Right kidney (tissue), 1 donor: ENCODE measurements at regions not wholly inside any gene's neighbourhood (a gene's known extent, or its start where the extent isn't known, plus 50 kb on each side); places are given as distances from the start of the nearest gene placed in this dataset.
"Not testable (repeated sequence)": the region's sequence is repeated elsewhere in the genome, so short reads cannot be mapped to it uniquely, and the experiment has no call there.

Experiments used
- DNase-seq: peaks from one replicate; pipeline ENCODE4 v3.0.0-alpha.2; 2016

- DNase-seq = no peak
These were observed 753.0 kb upstream of the GOT2 start for GRCh38 chr16:59487067-59487466.

GRCh38 chr16:59484833-59485516 lies 750.9 kb upstream of the GOT2 start:
- no peak for DNase-seq

- DNase-seq = no peak
These were observed 744.7 kb upstream of the GOT2 start for GRCh38 chr16:59478838-59479237.

GRCh38 chr16:59470556-59470955 lies 736.4 kb upstream of the GOT2 start:
- DNase-seq = no peak

GRCh38 chr16:59469266-59469665 lies 735.1 kb upstream of the GOT2 start:
- DNase-seq = no peak

- DNase-seq = no peak
These were observed 729.7 kb upstream of the GOT2 start for GRCh38 chr16:59463776-59464175.

- no peak for DNase-seq
These were observed 725.7 kb upstream of the GOT2 start for GRCh38 chr16:59459806-59460205.

- DNase-seq = no peak
These were observed 721.4 kb upstream of the GOT2 start for GRCh38 chr16:59455497-59455896.

GRCh38 chr16:59450513-59450912 lies 716.4 kb upstream of the GOT2 start:
- not testable (repeated sequence) for DNase-seq

- no peak for DNase-seq
These were observed 706.4 kb upstream of the GOT2 start for GRCh38 chr16:59440502-59440901.

- DNase-seq = no peak
These were observed 698.8 kb upstream of the GOT2 start for GRCh38 chr16:59432896-59433295.

GRCh38 chr16:59432276-59432675 lies 698.2 kb upstream of the GOT2 start:
- DNase-seq = no peak

- no peak for DNase-seq
These were observed 690.7 kb upstream of the GOT2 start for GRCh38 chr16:59424714-59425273.

- peak; percentile 3 for DNase-seq
These were observed 678.1 kb upstream of the GOT2 start for GRCh38 chr16:59411961-59412841.

GRCh38 chr16:59410451-59410850 lies 676.3 kb upstream of the GOT2 start:
- DNase-seq = no peak

- no peak for DNase-seq
These were observed 671.7 kb upstream of the GOT2 start for GRCh38 chr16:59405802-59406201.

- DNase-seq = no peak
These were observed 670.4 kb upstream of the GOT2 start for GRCh38 chr16:59404509-59404908.

GRCh38 chr16:59400830-59401229 lies 666.7 kb upstream of the GOT2 start:
- DNase-seq = no peak

GRCh38 chr16:59397638-59398037 lies 663.5 kb upstream of the GOT2 start:
- DNase-seq = no peak

GRCh38 chr16:59394526-59394925 lies 660.4 kb upstream of the GOT2 start:
- no peak for DNase-seq

- no peak for DNase-seq
These were observed 658.8 kb upstream of the GOT2 start for GRCh38 chr16:59392911-59393310.

GRCh38 chr16:59391617-59392364 lies 657.7 kb upstream of the GOT2 start:
- DNase-seq = no peak

GRCh38 chr16:59385959-59386358 lies 651.8 kb upstream of the GOT2 start:
- peak; percentile 19 for DNase-seq
